H4 (cell line): ENCODE measurements at regions not wholly inside any gene's neighbourhood (a gene's known extent, or its start where the extent isn't known, plus 50 kb on each side); places are given as distances from the start of the nearest gene placed in this dataset.
"Not testable (repeated sequence)": the region's sequence is repeated elsewhere in the genome, so short reads cannot be mapped to it uniquely, and the experiment has no call there.

Experiments used
- DNase-seq: peaks from one replicate; pipeline ENCODE4 v3.0.0-alpha.2; 2015; ENCODE audit warnings: low spot score

DNA sequence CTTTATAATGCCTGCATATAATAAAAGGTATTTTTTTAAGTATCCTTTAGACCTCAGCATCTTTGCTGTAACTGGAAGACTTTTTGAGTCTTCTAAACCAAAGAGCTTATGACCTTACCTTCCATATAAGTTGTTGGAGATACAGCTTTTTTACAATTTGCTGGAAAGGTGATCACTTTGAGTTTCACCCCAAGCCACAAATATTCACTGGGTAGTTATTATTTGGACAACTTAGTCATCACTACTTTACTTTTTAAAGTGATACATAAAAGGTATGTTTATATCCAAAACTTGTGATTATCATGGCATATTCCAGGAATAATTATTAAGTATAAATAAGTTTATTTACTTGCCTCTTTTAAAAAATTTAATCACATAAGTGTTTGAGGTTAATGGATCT, 246.7 kb upstream of the NRIP1 start:
- no peak for DNase-seq

DNA sequence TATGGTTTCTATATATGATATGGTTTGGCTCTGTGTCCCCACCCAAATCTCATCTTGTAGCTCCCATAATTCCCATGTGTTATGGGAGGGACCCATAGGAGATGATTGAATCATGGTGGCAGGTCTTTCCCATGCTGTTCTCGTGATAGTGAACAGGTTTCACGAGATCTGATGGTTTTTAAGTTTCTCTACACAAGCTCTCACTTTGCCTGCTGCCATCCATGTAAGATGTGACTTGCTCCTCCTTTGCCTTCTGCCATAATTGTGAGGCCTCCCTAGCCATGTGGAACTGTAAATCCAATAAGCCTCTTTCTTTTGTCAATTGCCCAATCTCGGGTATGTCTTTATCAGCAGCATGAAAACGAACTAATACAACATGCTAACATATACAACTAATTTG, 252.2 kb upstream of the NRIP1 start:
- DNase-seq, result not testable (repeated sequence)

DNA sequence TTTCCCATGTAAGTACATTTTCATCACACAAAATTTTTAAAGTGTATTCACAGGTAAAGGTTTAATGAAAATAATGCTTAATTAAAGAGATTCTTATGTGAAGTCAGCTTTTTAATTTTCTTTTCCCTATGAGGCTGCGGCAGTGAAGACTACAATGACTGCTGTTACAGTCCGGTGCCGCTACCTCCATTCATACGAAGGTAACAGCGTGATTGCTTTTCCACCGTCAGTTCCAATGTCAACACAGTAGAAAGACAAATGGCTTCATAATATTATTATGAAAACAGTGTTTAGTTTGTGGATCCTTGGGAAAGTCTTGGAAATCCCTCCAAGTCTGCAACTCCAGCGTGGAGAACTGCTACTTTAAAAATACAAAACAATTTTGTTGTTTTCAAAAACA, 254.9 kb upstream of the NRIP1 start:
- no peak for DNase-seq

DNA sequence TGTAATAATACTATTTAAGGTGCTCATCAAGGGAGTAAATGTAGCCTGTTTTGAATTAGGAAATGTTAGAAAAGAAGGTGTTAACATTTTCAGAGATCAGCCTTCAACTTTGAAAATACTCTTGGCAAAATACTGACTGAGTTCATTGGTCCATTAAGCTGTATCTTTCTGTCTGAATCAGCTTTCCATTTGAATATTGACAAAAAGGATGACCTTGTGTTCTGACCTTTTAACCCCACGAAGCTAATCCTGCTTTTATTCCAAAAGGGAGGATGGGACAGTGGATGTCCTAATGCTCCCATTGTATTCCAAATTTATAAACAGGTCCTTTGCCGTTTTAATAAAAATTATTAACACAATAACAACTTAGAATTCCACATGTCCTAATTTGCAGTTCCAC, 259.7 kb upstream of the NRIP1 start:
- no peak for DNase-seq

DNA sequence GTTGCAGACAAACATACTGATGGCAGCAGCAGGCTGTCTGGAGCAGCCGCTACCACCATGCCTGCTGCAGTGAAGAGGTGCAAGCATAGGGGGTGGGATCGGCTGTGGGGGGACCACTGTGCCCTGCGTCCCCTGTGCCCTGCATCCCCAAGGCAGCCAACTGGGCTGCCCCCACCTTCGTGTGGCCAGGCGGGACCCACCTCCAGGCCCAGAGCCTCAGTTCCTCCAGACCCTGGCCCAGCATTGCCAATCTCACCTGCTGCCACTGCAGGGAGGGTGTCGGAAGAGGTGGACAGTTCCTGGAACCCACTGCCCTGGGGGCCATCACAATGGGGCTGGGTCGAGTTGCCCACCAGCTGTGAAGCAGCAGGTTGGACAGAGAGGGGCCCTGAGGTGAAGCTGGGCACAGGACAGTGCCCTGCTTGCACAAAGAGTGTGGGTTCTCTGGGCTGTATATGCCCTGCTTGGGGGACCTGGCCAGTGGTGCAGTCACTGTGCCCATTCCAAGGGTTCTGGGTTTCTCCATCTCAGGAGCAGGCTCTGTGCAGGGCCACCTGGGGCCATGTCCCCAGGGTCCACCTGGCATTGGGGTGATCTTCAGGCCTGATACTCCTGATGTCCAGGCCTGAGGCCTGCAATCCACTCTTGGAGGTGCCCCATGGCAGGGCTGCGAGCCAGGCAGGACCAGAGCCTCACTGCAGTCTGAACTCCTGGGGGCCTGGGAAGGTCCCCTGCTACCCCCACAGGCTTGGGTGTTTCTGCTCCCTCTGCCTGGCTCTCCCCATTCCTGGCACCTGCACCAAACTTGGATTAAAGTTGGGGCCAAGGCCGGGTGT, 261.4 kb upstream of the NRIP1 start:
- DNase-seq, result no peak

DNA sequence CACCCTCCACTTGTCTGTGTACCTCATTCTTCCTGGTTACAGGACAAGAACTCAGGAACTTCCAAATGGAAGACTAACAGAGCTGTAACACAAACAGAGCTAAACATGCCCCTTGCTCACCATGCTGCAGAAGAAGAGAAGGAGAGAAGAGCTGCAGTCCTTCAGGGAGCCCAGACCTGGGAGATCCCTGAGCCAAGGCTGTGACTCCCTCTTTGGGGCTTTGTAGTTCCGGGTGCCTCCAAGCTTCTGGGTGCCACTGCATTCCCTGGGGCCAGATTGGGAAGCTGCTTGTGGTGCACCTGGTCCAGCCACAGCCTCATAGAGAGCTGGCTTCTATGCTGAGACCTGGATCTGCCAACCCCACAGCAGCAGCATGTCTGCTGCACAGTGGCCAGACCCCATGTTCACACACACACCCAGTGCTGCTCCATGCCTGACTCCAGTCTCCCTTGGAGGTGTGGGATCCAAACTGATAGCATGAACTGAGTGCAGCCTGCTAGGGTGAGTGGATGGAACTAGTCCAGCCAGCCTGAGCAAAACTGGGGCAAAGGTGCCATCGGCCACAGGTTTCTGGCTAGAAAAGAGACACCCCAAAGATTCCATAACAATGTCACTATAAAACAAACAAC, 263.0 kb upstream of the NRIP1 start:
- no peak for DNase-seq

DNA sequence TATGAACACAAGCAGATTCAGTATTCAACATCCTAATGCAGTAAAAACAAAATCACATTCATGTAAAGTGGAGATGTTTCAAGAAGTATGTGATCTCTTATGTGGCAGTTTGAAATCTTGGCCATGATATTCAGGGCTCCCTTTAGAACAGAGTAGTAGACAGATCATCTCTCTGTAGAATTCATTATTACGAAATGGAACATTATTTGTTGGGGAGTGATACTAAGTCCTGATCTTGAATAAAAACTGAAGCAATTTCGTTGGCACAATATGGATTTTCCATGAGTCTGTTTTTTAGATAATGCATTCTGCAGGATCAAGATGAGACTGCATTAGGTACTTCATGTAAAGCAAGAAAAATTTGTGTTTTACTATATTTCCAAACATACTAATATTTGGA, 264.4 kb upstream of the NRIP1 start:
- no peak for DNase-seq

DNA sequence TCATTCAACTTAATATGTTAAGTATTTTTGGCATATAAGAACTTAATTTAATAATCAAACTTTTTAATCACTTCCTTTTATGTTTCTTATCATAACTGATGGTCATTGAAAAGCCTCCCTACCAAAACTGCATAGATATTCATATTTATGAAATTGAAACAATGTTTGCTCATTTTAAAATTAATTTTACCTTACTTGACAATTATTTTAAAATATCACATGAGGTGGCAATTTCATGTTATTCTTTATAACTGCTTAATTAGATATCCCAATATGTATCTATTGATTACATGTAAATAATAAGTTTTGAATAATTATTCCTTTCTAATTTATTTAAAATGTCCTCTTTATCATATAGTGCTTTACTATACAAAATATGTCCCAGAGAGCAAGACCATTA, 266.1 kb upstream of the NRIP1 start:
- no peak for DNase-seq

DNA sequence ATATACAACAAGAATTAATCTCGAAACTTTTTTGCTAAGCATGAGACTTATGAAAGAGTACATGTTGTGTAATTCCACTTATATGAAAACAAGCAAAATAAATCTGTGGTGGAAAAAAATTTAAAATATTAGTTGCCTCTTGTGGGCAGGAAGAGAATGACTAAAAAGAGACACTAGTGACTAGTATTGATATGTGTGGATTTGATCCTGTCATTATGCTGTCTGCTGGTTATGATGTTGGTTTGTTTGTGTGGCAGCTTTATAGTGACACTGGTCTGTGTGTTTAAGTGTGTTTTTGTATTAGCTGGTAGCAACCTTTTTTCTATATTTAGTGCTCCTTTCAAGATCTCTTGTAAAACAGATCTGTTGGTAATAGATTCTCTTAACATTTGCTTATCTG, 267.8 kb upstream of the NRIP1 start:
- no peak for DNase-seq

DNA sequence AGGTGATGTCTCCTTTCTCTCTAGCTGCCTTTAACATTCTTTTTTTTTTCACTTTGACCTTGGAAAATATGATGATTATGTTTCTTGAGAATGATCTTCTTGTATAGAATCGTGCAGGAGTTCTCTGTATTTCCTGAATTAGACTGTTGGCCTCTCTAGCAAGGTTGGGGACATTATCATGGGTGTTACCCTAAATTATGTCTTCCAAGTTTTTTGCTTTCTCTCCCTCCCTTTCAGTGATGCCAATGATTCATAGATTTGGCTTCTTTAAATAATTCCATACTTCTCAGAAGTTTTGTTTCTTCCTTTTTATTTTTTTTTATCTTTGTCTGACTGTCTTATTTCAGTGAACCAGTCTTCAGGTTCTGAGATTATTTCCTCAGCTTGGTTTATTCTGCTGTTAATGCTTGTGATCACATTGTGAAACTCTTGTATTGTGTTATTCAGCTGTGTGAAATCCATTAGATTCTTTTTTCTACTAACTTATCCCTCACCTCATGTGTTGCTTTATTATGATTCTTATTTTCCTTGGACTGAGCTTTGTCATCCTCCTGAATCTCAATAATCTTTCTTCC, 268.4 kb upstream of the NRIP1 start:
- DNase-seq, result no peak

DNA sequence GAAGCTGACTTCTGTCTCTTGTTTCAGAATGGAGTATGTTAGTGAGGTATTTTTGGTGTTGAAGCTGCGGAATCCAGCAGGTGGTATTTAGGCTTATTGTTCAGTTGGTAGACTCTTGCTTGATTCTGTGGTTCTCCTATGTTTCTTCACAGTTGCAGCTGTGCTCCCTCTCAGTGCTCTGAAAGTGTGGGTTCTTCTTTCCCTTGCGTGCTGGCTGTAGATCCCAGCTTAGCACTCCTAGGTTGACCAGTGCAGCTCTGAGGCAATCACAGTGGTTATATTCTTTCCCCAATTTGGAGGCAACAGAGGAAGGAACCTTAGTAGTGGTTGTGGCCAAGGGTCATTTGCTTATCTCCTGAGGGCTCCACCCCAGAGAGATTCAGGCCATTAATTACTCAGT, 269.2 kb upstream of the NRIP1 start:
- DNase-seq, result no peak

DNA sequence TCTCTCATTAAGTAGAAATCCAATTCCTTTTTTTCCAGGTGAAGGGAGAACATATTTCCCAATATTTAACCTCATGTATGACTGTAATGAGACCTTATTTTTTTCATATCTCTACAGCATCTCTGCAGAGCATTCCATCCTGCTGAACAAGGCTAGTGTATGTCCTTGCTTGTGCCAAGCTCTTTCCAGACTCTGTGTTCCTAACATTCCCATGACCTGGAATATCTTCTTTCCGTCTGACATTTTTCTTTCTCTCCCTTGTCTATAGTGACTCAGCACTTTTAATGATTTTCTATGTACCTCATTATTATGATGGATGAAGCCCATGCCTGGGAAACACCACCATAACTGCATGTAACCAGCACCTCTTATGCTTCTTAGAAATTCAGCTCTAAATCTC, 278.3 kb upstream of the NRIP1 start:
- DNase-seq, result no peak

DNA sequence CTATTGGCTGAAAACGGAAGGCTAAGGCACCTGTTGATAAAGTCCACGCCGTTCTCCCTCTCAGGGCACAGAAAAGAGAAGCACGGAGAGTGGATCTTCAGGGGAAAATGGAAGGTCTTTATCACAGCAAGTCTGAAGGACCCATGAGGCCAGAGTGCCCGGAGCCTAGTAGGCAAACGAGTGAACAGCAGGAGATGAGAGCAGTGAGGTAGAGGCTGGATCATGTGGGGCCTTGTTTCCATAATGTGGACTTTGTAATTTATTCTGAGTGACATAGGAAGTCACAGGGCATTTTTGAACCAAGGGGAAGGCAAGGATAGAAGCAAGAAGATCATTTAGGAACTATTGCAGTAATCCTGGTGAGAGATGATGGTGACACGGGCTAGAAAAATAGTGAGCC, 287.2 kb upstream of the NRIP1 start:
- no peak for DNase-seq

DNA sequence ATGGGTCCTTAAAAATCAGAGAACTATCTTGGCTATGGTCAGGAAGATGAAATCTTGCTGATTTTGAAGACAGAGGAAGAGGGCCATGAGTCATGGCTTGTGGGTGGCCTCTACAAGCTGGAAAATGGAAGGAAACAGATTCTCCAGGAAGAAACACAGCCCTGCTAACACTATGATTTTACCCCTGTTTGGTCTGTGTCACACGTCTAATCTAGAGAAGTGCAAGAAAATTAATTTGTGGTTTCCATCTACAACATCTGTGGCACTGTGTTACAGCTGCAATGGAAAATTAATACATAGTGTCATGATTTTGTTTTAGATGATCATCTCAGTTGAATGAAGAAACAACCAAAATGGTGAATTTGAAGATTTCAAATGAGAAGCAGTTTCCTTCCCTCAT, 288.7 kb upstream of the NRIP1 start:
- no peak for DNase-seq

DNA sequence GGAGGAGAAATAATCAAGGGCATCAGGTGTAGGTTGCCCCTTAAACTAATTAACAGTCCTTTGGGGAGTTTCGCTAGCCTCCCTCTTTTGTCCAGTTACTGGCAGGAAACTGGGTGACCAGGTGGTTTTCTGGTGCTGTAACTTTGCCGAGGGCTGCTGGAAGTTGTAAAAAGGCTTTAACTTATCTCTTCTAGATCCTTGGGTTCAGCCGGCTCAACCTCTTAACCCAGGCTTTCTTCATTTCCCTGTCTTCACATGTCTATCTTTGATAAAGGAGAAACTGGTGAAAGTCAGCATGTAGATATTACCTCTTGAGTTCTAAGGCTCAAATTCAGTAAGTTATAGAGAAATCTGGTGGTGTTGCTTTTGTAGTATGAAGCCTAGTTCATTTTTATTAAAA, 289.7 kb upstream of the NRIP1 start:
- DNase-seq, result no peak

DNA sequence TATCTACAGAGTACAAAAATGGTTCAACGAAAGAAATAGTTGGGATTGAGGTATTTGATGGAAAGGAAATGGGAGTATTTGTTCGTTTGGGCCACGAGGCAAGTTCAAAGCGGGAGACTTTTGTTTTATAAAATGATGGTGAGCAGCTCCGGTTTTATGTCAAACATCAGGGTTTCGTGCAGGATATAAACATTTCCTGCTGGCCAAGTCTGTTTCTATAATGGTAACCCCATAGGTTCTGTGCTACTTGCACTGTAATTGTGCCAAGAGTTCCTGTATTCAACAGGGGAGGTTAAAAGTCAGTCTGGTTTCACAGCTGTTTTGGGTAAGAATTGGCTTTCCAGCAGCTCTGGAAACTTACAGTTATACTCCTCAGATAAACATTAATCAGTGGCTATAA, 290.3 kb upstream of the NRIP1 start:
- DNase-seq, result no peak

DNA sequence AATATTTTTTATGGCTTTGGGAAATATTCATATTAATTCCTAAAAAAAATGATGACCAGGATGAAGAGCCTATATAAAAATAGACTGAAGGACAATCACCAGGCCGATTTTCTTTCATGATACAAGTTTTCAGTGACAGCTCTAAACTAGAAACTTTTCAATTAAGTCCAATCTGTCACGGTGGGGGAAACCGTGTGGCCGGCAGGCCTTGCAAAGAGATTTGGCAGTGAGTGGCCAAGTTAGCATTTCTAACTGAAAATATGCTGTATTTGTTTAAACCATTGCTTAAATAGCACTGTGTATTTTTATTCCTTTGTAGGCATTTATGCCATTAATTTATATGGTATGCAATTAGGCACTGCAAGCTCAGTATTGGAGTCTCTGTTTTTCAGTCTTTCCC, 294.5 kb upstream of the NRIP1 start:
- DNase-seq, result no peak

DNA sequence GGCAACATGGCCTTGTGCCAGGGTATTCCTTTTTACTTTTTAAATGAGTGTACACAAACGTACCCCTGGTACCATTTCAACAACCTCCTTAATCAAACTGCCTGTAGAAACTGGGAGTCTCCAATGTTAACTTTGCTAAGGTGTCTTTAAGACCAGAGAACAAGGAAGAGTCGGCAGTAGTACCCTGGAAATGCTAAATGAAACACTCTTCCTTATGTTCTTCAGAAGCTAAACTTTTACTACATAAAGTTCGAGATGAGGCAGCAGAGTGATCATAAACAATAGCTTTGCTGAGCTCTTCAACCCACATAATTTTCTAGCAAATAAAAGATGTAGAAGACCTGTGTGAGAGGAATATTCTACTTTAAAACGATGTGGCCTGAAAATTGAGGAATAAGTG, 297.7 kb upstream of the NRIP1 start:
- DNase-seq, result no peak

DNA sequence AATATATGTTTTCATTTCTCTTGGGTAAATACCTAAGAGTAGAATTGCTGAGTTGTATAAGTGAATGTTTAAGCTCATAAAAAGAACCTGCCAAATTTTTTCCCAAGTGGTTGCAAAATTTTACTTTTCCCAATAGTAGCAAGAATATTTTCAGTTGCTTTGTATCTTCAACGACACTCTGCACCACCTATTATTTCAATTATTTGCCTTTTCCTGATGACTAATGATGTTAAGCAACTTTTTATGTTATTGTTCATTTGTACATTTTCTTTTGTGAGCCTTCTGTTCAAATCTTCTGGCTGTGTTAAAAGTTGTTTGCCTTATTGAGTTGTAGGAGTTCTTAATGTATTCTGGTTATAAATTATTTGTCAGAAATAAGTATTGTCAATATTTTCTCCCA, 299.1 kb upstream of the NRIP1 start:
- DNase-seq, result no peak

DNA sequence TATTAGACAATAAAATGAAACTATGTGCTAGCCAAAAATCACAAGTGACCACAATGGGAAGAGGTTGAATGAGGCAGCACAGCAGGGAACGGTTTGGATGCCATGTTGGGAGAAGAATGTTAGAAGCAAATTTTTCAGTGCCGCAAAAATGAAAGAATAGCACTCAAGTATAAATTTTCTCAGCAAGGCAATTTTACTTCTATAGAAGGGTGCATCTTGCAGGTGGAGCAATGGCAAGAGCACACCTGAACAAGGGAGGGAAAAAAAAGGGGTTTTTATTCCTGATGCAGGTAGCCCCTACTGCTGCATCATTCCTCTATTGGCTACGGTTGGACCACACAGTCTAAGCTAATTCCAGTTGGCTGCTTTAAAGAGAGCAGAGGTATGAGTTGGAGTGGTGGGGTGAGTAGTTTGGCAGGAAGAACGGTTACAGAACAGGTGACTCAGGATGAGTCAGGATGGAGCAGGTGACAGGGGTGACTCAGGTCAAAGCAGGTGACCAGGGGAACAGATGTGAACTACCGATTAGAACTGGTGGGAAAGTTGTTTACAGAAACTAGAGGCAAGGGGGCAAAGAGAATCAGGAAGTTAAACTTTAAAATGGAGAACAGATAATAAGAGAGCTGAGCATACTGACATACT, 301.1 kb upstream of the NRIP1 start:
- DNase-seq, result no peak

DNA sequence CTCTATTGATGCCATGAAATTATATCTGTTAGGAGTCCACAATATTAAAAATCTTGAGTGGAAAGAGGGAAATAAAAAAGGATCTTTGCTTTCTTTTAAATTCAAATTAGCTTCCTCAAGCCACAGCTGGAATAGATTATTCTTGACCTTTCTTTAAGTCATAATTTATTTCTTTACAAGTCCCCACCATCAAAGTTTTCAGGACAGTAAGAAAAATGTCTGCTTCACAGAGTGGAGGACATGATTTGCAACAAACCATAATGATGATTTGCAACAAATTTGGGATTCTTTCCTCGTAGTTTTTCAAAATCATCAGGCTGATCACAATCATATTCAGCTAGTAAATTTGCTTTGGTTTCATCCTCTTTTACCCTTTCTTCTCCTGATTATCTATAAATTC, 301.8 kb upstream of the NRIP1 start:
- DNase-seq, result no peak

DNA sequence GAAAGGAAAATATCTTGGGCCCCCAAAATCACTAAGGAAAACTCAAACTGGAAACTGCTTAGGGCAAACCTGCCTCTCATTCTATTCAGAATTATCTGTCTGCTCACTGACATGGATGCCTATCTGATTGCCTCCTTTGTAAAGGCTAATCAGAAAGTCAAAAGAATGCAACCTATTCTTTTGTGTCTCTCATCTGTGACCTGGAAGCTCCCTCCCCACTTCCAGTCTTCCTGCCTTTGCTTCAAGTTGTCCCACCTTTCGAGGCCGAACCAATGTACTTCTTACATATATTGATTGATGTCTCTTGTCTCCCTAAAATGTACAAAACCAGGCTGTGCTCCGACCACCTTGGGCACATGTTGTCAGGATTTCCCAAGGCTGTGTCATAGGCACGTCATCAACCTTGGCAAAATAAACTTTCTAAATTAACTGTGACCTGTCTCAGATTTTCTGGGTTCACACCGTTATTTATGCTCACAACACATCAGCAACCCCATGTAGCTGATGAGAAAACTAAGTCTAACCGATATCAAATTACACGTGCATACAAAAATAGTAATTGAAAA, 302.3 kb upstream of the NRIP1 start:
- DNase-seq, result no peak
